ENCODE measurements at regions not wholly inside any gene's neighbourhood (a gene's known extent, or its start where the extent isn't known, plus 50 kb on each side); places are given as distances from the start of the nearest gene placed in this dataset.

GRCh38 chr4:1464581-1465171 is 58.4 kb upstream of the NKX1-1 start:
- DNase-seq (ENCODE audit: low read depth, low spot score), result no peak
- Histone ChIP-seq H3K4me3 (ENCODE audit: low read depth, low read length) (no peak overlapping the region), H3K27ac (ENCODE audit: low read depth, low read length) (no peak overlapping the region), H3K9me3 (ENCODE audit: control insufficient read depth, insufficient read depth, low read length) (peaks cover 9% of the 10 kb centered on the region; the same call in 1 of the 2 replicates), H3K27me3 (ENCODE audit: control insufficient read depth, insufficient read depth, low read length) (peaks cover 41% of the 10 kb centered on the region)
- POLR2A ChIA-PET, result no interaction called here
- CTCF ChIA-PET, result no interaction called here
- TF ChIP-seq, protein P1, sequence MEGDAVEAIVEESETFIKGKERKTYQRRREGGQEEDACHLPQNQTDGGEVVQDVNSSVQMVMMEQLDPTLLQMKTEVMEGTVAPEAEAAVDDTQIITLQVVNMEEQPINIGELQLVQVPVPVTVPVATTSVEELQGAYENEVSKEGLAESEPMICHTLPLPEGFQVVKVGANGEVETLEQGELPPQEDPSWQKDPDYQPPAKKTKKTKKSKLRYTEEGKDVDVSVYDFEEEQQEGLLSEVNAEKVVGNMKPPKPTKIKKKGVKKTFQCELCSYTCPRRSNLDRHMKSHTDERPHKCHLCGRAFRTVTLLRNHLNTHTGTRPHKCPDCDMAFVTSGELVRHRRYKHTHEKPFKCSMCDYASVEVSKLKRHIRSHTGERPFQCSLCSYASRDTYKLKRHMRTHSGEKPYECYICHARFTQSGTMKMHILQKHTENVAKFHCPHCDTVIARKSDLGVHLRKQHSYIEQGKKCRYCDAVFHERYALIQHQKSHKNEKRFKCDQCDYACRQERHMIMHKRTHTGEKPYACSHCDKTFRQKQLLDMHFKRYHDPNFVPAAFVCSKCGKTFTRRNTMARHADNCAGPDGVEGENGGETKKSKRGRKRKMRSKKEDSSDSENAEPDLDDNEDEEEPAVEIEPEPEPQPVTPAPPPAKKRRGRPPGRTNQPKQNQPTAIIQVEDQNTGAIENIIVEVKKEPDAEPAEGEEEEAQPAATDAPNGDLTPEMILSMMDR (IDR thresholded peaks at IDR 0.05; ENCODE audit: low read depth, low read length), result no peak

GRCh38 chr4:1463927-1464540 is 57.8 kb upstream of the NKX1-1 start:
- Histone ChIP-seq H3K27ac (ENCODE audit: low read depth, low read length) (no peak overlapping the region), H3K27me3 (ENCODE audit: control insufficient read depth, insufficient read depth, low read length) (peaks cover 46% of the 10 kb centered on the region), H3K9me3 (ENCODE audit: control insufficient read depth, insufficient read depth, low read length) (peaks cover 8% of the 10 kb centered on the region; the same call in 1 of the 2 replicates), H3K4me3 (ENCODE audit: low read depth, low read length) (no peak overlapping the region)
- TF ChIP-seq, protein P1 (IDR thresholded peaks at IDR 0.05; ENCODE audit: low read depth, low read length), result no peak
- ChIA-PET CTCF (no interaction called here), POLR2A (no interaction called here)
- DNase-seq (ENCODE audit: low read depth, low spot score), result no peak

DNA sequence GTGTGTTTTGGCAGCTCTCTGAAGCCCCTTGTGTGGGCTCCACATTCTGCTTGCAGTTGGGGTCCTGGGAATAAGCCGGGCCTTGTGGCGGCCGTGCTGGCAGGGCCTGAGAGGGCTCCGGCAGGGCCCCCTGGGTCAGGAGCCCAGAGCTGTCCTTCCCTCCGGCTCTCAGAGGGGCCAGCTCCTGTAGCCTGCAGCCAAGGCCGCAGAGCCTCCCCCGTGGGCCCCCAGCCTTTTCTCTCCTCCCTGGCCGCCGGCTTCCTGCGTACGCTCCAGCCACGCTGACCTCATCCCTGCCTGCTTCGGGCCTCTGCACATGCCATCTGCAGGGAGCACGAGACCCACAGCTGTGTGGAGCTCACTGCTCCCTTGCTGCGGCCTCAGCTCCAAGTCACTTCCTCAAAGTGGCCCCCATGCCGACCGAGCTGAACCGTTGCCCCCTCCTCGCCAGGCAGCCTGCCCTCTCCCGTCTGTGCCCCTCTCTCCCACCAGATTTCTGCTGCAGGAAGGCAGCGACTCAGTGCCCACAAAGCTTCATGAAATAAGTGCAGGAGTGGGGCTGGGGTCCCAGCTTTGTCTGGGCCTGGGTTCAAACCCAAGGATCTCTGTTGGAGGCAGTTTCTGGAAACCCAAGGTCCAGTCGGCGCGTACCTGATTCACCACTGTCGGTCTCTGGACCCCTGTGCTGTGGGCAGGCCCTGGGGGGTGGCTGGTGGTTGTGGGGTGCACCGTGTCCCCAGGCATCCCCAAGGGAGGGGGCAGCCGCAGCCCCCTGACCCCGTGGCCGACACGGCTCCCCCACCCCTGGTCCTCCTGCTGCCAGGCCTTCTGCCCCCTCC is 57.1 kb upstream of the NKX1-1 start:
- peaks cover 3% of the 10 kb centered on the region; the same call in 1 of the 2 replicates for H3K9me3 ChIP-seq (ENCODE audit: control insufficient read depth, insufficient read depth, low read length)
- H3K27me3 ChIP-seq (ENCODE audit: control insufficient read depth, insufficient read depth, low read length), result peaks cover 50% of the 10 kb centered on the region
- CTCF ChIA-PET, result no interaction called here

DNA sequence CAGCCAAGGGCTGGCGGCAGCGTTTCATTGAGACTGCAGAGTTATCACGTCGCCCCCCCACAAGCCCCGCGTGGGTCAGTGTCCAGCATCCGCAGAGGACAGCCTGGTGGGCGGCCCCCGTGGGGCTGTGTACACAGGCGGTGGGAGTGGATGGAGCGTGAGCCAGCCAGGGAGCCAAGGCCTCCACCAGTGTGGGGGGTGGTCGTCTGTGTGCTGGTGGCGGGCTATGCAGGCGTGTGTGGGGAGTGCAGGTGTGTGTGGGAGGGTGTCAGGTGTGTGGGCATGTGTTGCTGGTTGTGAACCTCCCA is 56.5 kb upstream of the NKX1-1 start:
- ChIA-PET CTCF (no interaction called here), POLR2A (no interaction called here)
- peaks cover 55% of the 10 kb centered on the region for H3K27me3 ChIP-seq (ENCODE audit: control insufficient read depth, insufficient read depth, low read length)
- no peak overlapping the region for H3K4me3 ChIP-seq (ENCODE audit: low read depth, low read length)
- no peak for DNase-seq (ENCODE audit: low read depth, low spot score)
- TF ChIP-seq, protein P1 (IDR thresholded peaks at IDR 0.05; ENCODE audit: low read depth, low read length), result no peak
- no peak overlapping the region for H3K27ac ChIP-seq (ENCODE audit: low read depth, low read length)
- peaks cover 3% of the 10 kb centered on the region; the same call in 1 of the 2 replicates for H3K9me3 ChIP-seq (ENCODE audit: control insufficient read depth, insufficient read depth, low read length)

More for the DNA sequence above, 57.1 kb upstream of the NKX1-1 start:
- peak; percentile 10 for DNase-seq (ENCODE audit: low read depth, low spot score)
- POLR2A ChIA-PET, result no interaction called here
- Histone ChIP-seq H3K27ac (ENCODE audit: low read depth, low read length) (no peak overlapping the region), H3K4me3 (ENCODE audit: low read depth, low read length) (no peak overlapping the region)
- TF ChIP-seq, protein P1 (IDR thresholded peaks at IDR 0.05; ENCODE audit: low read depth, low read length), result no peak

Data from AG04450 (cell line).